HG03520 (cell line): ENCODE measurements at regions not wholly inside any gene's neighbourhood (a gene's known extent, or its start where the extent isn't known, plus 50 kb on each side); places are given as distances from the start of the nearest gene placed in this dataset.

Source experiments
- ATAC-seq: cut with Tn5 transposase; IDR thresholded peaks from one replicate; pipeline ENCODE4 v1.9.1; 2021; ENCODE audit warnings: mild to moderate bottlenecking, moderate library complexity; ENCODE audit not compliant: unreplicated experiment

GRCh38 chr2:146037334-146037870 lies 1517.5 kb upstream of the ZEB2 start:
- no peak for ATAC-seq

- ATAC-seq = no peak
Observed at GRCh38 chr2:146031158-146031557, 1511.2 kb upstream of the ZEB2 start.

- ATAC-seq = no peak
Observed at GRCh38 chr2:146027156-146027555, 1507.2 kb upstream of the ZEB2 start.

GRCh38 chr2:146025519-146025918 lies 1505.6 kb upstream of the ZEB2 start:
- no peak for ATAC-seq

GRCh38 chr2:146024212-146024743 lies 1504.4 kb upstream of the ZEB2 start:
- no peak for ATAC-seq

- no peak for ATAC-seq
Observed at GRCh38 chr2:146004462-146004861, 1484.5 kb upstream of the ZEB2 start.

- no peak for ATAC-seq
Observed at GRCh38 chr2:146003337-146003736, 1483.4 kb upstream of the ZEB2 start.

GRCh38 chr2:145994910-145995309 lies 1475.0 kb upstream of the ZEB2 start:
- ATAC-seq = no peak

GRCh38 chr2:145992572-145992971 lies 1472.7 kb upstream of the ZEB2 start:
- no peak for ATAC-seq

GRCh38 chr2:145987793-145988192 lies 1467.9 kb upstream of the ZEB2 start:
- no peak for ATAC-seq

- no peak for ATAC-seq
Observed at GRCh38 chr2:145985517-145985916, 1465.6 kb upstream of the ZEB2 start.

- ATAC-seq = no peak
Observed at GRCh38 chr2:145984580-145984979, 1464.7 kb upstream of the ZEB2 start.

GRCh38 chr2:145980318-145980717 lies 1460.4 kb upstream of the ZEB2 start:
- no peak for ATAC-seq

GRCh38 chr2:145975406-145975805 lies 1455.5 kb upstream of the ZEB2 start:
- no peak for ATAC-seq

GRCh38 chr2:145961846-145962245 lies 1441.9 kb upstream of the ZEB2 start:
- ATAC-seq = no peak

GRCh38 chr2:145960479-145961163 lies 1440.7 kb upstream of the ZEB2 start:
- no peak for ATAC-seq

- ATAC-seq = no peak
Observed at GRCh38 chr2:145958611-145959010, 1438.7 kb upstream of the ZEB2 start.

- ATAC-seq = no peak
Observed at GRCh38 chr2:145957929-145958328, 1438.0 kb upstream of the ZEB2 start.

- ATAC-seq = no peak
Observed at GRCh38 chr2:145939949-145940348, 1420.0 kb upstream of the ZEB2 start.

- ATAC-seq = no peak
Observed at GRCh38 chr2:145935016-145935415, 1415.1 kb upstream of the ZEB2 start.

- no peak for ATAC-seq
Observed at GRCh38 chr2:145931781-145932395, 1412.0 kb upstream of the ZEB2 start.

- ATAC-seq = no peak
Observed at GRCh38 chr2:145930318-145930717, 1410.4 kb upstream of the ZEB2 start.
